GM06990 (cell line): ENCODE measurements at regions not wholly inside any gene's neighbourhood (a gene's known extent, or its start where the extent isn't known, plus 50 kb on each side); places are given as distances from the start of the nearest gene placed in this dataset.

Experiments
- DNase-seq: peaks from one replicate; pipeline ENCODE4 v3.0.0-alpha.2; 2011; ENCODE audit not compliant: insufficient read length; ENCODE audit errors: extremely low read depth
- H3K27me3 ChIP-seq: replicated peaks from 2 replicates; pipeline ENCODE4 v1.6.0; 2011; ENCODE audit warnings: low read length; ENCODE audit not compliant: control insufficient read depth, insufficient read depth
- H3K36me3 ChIP-seq: 2 replicates; pipeline ENCODE4 v1.5.1; 2011; ENCODE audit warnings: low read length; ENCODE audit not compliant: control insufficient read depth, insufficient read depth
- H3K4me3 ChIP-seq: replicated peaks from 2 replicates; pipeline ENCODE4 v1.5.1; 2011; ENCODE audit warnings: low read depth, mild to moderate bottlenecking, control low read depth, low read length
- TF ChIP-seq, protein P1 (sequence below): IDR thresholded peaks from 2 replicates; pipeline ENCODE4 v1.5.1; 2011; ENCODE audit warnings: low read length, control low read depth, mild to moderate bottlenecking, inconsistent platforms; ENCODE audit not compliant: insufficient read depth, poor library complexity, severe bottlenecking

DNA sequence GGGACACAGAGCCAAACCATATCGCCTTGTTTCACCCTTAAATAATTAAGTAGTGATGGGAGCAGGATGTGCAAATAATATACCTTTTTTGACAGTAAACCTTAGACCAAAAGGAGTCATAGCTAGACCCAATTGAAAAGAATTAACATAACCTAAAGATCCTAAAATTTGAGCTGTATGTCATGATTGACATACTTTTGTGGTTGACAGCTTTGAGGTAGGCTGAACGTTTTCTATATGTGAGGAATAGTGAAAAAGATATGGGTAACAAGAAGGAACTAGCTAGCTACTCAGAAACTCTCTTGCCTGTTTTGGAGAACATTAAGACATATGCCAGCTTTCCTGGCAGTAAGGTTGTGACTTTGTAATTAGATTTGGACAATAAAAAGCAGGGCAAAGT is 320.6 kb downstream of the KCNC2 start:
- TF ChIP-seq, protein P1, sequence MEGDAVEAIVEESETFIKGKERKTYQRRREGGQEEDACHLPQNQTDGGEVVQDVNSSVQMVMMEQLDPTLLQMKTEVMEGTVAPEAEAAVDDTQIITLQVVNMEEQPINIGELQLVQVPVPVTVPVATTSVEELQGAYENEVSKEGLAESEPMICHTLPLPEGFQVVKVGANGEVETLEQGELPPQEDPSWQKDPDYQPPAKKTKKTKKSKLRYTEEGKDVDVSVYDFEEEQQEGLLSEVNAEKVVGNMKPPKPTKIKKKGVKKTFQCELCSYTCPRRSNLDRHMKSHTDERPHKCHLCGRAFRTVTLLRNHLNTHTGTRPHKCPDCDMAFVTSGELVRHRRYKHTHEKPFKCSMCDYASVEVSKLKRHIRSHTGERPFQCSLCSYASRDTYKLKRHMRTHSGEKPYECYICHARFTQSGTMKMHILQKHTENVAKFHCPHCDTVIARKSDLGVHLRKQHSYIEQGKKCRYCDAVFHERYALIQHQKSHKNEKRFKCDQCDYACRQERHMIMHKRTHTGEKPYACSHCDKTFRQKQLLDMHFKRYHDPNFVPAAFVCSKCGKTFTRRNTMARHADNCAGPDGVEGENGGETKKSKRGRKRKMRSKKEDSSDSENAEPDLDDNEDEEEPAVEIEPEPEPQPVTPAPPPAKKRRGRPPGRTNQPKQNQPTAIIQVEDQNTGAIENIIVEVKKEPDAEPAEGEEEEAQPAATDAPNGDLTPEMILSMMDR, result no peak
- Histone ChIP-seq H3K4me3 (no peak overlapping the region), H3K36me3 (no peaks in the 10 kb centered on the region), H3K27me3 (no peaks in the 10 kb centered on the region)
- no peak for DNase-seq

DNA sequence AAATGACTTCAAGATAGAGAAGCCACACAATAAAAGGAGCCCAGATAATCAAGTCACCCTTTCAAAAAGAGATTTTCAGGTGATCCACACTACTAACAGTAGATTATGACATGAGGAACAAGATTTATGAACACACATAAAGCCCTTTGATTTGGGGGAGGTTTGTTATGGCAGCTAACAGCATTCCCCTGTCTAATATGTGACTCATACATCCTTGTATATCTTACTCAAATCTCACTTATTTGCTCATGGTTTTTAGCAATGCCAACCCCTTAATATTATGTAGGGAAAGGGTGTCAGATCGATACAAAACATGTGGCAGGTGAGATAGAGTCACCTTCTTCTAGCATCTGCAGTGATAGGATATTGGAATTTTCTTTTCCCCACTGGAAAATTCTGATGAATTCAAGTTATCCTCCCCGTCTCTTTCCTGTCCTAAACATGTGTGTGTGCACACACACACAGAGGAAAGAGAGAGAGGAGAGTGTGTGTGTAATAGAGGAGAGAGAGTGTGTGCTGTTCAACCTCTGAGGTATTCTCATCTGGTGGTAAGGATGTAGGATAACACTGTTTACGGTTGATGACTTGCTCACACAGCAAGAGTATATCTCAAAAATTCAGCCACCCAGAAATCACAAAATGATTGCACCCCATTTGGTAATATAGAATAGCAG is 319.9 kb downstream of the KCNC2 start:
- no peak for DNase-seq
- Histone ChIP-seq H3K27me3 (no peaks in the 10 kb centered on the region), H3K4me3 (no peak overlapping the region), H3K36me3 (no peaks in the 10 kb centered on the region)
- TF ChIP-seq, protein P1, result no peak

DNA sequence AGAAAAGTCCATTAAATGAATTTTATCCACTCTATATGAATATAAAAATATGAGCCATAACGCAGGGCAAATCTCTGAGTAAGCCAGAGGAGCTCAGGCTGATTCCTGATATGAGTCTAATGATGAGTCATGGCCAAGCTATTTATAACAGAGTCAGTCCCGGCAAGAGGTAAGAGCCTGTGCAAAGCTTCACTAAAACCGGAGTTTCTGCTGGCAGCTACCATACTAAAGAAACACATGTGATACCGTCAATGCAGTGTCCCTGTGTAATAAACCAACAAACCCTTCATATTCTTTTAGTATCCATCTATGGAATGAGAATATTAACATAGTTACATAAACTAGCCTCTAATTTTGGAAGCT is 319.4 kb downstream of the KCNC2 start:
- Histone ChIP-seq H3K27me3 (no peaks in the 10 kb centered on the region), H3K36me3 (no peaks in the 10 kb centered on the region), H3K4me3 (no peak overlapping the region)
- TF ChIP-seq, protein P1, result no peak
- no peak for DNase-seq

DNA sequence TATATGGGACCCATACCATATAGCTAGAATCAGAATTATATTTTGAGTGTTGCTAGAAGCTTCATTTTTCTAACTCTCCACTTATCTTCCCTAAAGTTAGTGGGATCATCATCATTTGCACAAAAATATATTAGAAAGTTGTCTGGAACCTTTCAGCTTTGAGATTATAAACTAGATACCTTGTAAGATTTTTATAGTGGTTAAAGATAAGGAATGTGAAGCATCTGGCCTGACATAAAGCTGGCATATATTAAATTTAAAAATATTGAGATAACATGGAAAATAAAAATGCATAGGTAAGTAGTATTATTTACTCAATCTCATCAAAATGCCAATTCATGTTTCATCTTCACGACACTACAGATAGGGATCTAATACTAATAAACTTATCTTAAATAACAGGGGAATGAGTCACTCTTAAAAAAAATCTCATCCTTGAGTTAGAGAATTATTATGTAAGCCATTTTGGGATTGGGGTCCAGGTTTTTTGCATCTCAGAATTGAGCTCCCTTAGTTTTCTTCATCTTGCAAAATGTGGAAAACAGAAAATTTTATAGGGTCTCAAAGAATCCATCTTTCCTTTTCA is 318.5 kb downstream of the KCNC2 start:
- TF ChIP-seq, protein P1, result no peak

DNA sequence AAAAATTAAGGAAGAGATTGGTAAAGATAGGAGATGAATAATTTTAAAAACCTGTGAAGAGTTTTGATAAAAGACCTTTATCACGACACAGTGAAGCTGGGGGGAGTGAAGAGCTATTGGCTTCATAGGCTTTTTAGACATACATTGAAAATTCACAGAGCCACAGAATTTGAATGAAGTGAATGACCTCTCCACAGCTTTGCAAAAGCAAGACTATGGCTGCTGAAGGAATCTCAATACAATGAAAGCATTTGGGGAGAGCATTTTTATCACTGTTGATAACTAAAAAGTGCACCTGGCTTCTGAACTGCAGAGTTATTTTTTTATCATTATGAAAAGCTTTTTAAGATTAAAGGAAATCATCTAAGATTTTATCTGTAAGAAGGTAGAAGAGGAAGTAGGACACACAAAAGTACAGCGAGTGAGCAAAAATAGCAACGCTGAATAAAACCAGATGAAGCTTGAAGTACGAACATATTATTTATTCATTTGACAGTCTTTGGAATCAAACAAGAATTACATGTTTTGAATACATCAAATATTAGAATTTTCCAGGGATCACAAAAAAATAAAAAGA is 317.5 kb downstream of the KCNC2 start:
- TF ChIP-seq, protein P1, result no peak
- no peak for DNase-seq
- no peaks in the 10 kb centered on the region for H3K27me3 ChIP-seq
- H3K36me3 ChIP-seq, result no peaks in the 10 kb centered on the region
- no peak overlapping the region for H3K4me3 ChIP-seq

More for the DNA sequence above, 318.5 kb downstream of the KCNC2 start:
- Histone ChIP-seq H3K36me3 (no peaks in the 10 kb centered on the region), H3K27me3 (no peaks in the 10 kb centered on the region), H3K4me3 (no peak overlapping the region)
- no peak for DNase-seq

DNA sequence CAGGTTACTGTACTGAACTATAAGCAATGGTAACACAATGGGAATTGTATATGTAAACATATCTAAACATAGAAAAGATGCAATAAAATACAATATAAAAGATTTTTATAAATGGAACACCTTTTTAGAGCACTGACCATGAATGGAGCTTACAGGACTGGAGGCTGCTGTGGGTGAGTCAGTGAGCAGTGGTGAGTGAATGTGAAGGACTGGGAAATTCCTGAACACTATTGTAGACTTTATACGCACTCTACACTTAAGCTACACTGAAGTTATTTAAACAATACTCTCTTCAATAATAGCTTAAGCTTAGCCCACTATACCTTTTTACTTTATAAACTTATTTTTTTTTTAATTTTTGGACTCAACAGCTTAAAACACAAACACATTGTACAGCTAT is 313.5 kb downstream of the KCNC2 start:
- TF ChIP-seq, protein P1, result no peak
- no peak for DNase-seq
- H3K27me3 ChIP-seq, result no peaks in the 10 kb centered on the region
- H3K4me3 ChIP-seq, result no peak overlapping the region
- H3K36me3 ChIP-seq, result no peaks in the 10 kb centered on the region
